Bone marrow (tissue), 2 donors: ENCODE measurements at regions not wholly inside any gene's neighbourhood (a gene's known extent, or its start where the extent isn't known, plus 50 kb on each side); places are given as distances from the start of the nearest gene placed in this dataset.
A peak's percentile ranks its signal among the peaks of the same experiment; 100 is the strongest.
"Not testable (repeated sequence)": the region's sequence is repeated elsewhere in the genome, so short reads cannot be mapped to it uniquely, and the experiment has no call there.

Experiments
- DNase-seq, 2 donors: peaks; one replicate each; lab custom pipeline; 2025; lab: John Stamatoyannopoulos, UW

- DNase-seq, result no peak
Measured at GRCh38 chr10:29794776-29795611, 160.2 kb upstream of the SVIL start.

DNA sequence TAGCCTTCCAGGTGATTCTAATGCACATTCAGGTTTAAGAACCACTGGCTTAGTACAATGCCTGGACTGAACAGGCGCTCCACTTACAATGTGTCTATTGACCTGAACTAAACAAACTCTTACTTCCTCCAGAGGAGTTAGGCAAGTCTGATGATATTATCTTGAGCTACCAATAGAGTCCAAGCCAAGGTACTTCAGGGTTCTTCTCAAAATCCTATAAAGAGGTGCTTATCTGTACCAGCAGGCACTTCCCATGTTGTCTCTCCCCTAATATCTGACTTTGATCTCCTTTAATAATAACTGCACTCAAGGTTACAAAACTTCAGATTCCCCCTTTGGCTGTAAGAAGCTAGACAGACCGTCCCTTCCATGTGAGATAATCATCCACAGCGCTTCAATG lies 157.0 kb upstream of the SVIL start:
- DNase-seq, result no peak

GRCh38 chr10:29790207-29790606 lies 155.4 kb upstream of the SVIL start:
- DNase-seq, result no peak

DNA sequence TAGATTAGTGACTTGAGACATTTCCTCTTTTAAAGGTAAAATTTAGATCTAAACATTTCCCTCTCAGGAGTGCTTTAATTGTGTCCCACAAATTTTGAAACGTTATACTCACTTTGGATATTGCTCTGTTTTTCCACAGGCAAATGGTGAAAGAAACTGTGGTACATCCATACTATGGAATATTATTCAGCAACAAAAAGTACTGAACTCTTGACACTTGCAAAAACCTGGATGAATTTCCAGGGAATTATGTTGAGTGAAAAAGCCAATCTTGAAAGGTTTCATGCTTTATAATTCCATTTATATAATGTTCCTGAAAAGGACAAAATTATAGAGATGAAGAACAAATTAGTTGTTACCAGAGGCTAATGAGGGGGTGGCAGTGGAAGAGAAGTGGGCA lies 153.3 kb upstream of the SVIL start:
- no peak for DNase-seq

- no peak for DNase-seq
Measured at GRCh38 chr10:29785701-29786100, 150.9 kb upstream of the SVIL start.

- DNase-seq, result peak in 1 of 2 donors; percentile 40
Measured at GRCh38 chr10:29784175-29784773, 149.5 kb upstream of the SVIL start.

DNA sequence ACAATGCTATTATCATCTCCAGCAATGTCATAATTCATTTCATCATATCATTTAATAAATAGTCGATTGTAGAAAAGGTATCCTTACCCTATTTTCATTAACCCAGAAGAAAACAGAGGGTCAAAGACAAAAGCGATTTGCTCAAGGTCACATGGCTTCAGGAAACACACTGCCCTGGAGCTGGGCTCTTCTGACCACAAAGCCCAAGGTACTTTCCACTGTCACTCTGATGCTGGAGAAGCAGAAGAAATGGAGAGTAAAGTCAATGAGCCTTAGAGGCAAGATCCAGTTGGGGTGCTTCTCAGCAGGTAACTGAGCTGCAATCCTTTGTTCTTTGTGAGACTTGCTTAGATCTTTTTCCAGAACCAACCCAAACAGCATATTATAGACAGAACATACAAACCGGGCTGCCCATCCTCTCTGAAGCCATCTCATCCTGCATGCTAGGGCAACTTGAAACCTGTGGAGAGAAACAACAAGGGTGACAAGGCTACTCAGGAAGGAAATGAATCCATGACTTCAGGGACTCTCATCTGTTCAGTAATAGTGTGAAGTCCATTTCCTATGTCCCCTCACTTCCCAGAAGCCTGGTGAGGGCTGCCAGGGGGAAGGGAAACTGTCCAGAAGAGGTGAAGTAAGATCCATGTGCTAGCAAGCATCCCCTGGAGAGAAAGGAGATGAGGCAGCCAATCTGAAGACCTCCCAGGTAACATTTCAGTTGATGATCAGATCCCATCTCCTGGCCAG lies 148.6 kb upstream of the SVIL start:
- no peak for DNase-seq

DNA sequence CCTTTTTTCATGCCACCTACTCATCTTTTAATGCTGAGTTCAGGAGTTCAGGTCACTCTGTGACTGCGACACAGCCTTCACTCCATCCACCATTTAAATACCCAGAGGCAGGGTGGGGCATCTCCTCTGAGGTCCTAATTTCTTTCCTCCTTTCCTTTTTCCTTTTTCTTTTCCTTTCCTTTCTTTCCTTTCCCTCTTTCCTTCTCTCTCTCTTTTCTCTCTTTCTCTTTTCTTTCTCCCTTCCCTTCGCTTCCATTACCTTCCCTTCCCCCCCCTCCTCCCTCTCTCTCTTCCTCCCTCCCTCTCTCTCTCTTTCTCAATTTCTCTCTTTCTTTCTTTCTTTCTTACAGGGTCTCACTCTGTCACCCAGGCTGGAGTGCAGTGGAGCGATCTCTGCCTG lies 145.9 kb upstream of the SVIL start:
- DNase-seq, result no peak

DNA sequence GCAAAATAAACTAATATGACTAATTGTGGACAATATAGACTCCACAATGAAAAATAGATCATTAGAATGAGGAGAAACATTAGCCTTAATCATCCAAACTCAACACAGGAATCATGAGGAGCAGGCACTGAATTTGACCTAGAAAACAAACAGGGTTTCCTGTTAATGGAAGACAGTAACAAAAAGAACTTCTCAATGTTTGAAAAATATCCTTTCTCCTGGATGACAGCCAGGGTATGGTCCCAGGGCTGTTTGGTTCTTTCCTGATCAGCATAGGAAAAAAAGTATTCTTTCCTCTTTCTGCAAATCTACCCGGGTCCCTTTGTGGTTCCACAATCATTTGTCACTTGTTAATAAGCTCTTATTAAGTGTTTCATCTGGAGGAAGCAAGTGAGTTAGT lies 145.3 kb upstream of the SVIL start:
- no peak for DNase-seq

- no peak for DNase-seq
Measured at GRCh38 chr10:29776246-29776645, 141.5 kb upstream of the SVIL start.

- no peak for DNase-seq
Measured at GRCh38 chr10:29774475-29774874, 139.7 kb upstream of the SVIL start.

- DNase-seq, result no peak
Measured at GRCh38 chr10:29773675-29774091, 138.9 kb upstream of the SVIL start.

DNA sequence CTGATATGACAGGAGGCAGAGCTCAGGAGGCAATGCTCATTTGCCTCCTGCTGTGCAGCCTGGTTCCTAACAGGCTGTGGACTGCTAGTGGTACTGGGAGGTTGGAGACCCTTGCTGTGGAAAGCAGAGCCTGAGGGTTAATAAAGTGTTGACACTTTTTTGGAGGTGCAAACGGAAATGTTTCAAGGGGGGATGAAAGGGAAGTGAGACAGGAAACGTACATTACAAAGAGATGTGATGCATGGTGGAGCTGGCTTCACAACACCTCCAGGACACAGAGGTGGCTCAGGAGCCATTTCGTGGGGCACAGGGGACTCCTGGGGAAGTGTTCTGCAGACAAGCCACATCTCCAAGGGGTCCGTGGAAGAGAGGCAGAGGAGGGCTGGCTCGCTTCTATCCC lies 137.6 kb upstream of the SVIL start:
- no peak for DNase-seq

GRCh38 chr10:29771376-29771775 lies 136.6 kb upstream of the SVIL start:
- no peak for DNase-seq

DNA sequence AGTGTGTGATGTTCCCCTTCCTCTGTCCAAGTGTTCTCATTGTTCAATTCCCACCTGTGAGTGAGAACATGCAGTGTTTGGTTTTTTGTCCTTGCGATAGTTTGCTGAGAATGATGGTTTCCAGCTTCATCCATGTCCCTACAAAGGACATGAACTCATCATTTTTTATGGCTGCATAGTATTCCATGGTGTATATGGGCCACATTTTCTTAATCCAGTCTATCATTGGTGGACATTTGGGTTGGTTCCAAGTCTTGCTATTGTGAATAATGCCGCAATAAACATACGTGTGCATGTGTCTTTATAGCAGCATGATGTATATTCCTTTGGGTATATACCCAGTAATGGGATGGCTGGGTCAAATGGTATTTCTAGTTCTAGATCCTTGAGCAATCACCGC lies 134.5 kb upstream of the SVIL start:
- DNase-seq, result not testable (repeated sequence)

- DNase-seq, result no peak
Measured at GRCh38 chr10:29767968-29768367, 133.2 kb upstream of the SVIL start.

GRCh38 chr10:29766753-29767152 lies 132.0 kb upstream of the SVIL start:
- no peak for DNase-seq

- DNase-seq, result no peak
Measured at GRCh38 chr10:29765330-29765729, 130.6 kb upstream of the SVIL start.

- DNase-seq, result no peak
Measured at GRCh38 chr10:29763396-29763795, 128.6 kb upstream of the SVIL start.

GRCh38 chr10:29761916-29762315 lies 127.1 kb upstream of the SVIL start:
- DNase-seq, result no peak

GRCh38 chr10:29760138-29760900 lies 125.5 kb upstream of the SVIL start:
- DNase-seq, result no peak
